ENCODE measurements at regions not wholly inside any gene's neighbourhood (a gene's known extent, or its start where the extent isn't known, plus 50 kb on each side); places are given as distances from the start of the nearest gene placed in this dataset.
A peak's percentile ranks its signal among the peaks of the same experiment; 100 is the strongest.

- no peak for DNase-seq
Observed at GRCh38 chr6:150539568-150539967, 60.1 kb upstream of the PLEKHG1 start.

GRCh38 chr6:150541576-150541975, 58.1 kb upstream of the PLEKHG1 start:
- peak; percentile 90 for DNase-seq

GRCh38 chr6:150543178-150543577, 56.5 kb upstream of the PLEKHG1 start:
- no peak for DNase-seq

- no peak for DNase-seq
Observed at GRCh38 chr6:150544793-150545192, 54.9 kb upstream of the PLEKHG1 start.

- DNase-seq = no peak
Observed at GRCh38 chr6:150546457-150546856, 53.2 kb upstream of the PLEKHG1 start.

- DNase-seq = no peak
Observed at GRCh38 chr6:150547502-150548222, 52.0 kb upstream of the PLEKHG1 start.

GRCh38 chr6:150548330-150548729, 51.4 kb upstream of the PLEKHG1 start:
- DNase-seq = no peak

GRCh38 chr6:150549007-150549406, 50.7 kb upstream of the PLEKHG1 start:
- no peak for DNase-seq

GRCh38 chr6:150549674-150550101, 50.0 kb upstream of the PLEKHG1 start:
- no peak for DNase-seq
